Subcutaneous abdominal adipose tissue (tissue), 5 donors: ENCODE measurements at regions not wholly inside any gene's neighbourhood (a gene's known extent, or its start where the extent isn't known, plus 50 kb on each side); places are given as distances from the start of the nearest gene placed in this dataset.

Experiments used
- H3K27ac ChIP-seq: one replicate; pipeline ENCODE4 v1.7.0; 2013; ENCODE audit warnings: low read depth, mild to moderate bottlenecking, inconsistent platforms, low read length, moderate library complexity
- H3K27me3 ChIP-seq, 5 donors: one replicate each; pipeline ENCODE4 v1.7.0; 2013; ENCODE audit warnings: low read length in 5 of 5, inconsistent platforms in 1 of 5; ENCODE audit not compliant: control insufficient read depth in 5 of 5, insufficient read depth in 4 of 5
- H3K36me3 ChIP-seq, 5 donors: one replicate each; pipeline ENCODE4 v1.7.0; 2013; ENCODE audit warnings: low read length in 5 of 5; ENCODE audit not compliant: control insufficient read depth in 5 of 5, insufficient read depth in 5 of 5
- H3K4me1 ChIP-seq, 5 donors: one replicate each; pipeline ENCODE4 v1.7.0; 2013; ENCODE audit warnings: low read length in 5 of 5, mild to moderate bottlenecking in 3 of 5, moderate library complexity in 1 of 5; ENCODE audit not compliant: control insufficient read depth in 5 of 5, insufficient read depth in 5 of 5
- H3K4me3 ChIP-seq, 5 donors: one replicate each; pipeline ENCODE4 v1.7.0; 2013; ENCODE audit warnings: low read length in 5 of 5, low read depth in 1 of 5
- H3K9ac ChIP-seq, 5 donors: one replicate each; pipeline ENCODE4 v1.7.0; 2013; ENCODE audit warnings: low read length in 5 of 5, mild to moderate bottlenecking in 4 of 5, moderate library complexity in 3 of 5
- H3K9me3 ChIP-seq, 5 donors: one replicate each; pipeline ENCODE4 v1.7.0; 2013; ENCODE audit warnings: low read length in 5 of 5; ENCODE audit not compliant: control insufficient read depth in 5 of 5
- donor health status: healthy.
- donor health status: healthy.
- donor health status: healthy.
- donor health status: healthy.
- donor health status: healthy.

DNA sequence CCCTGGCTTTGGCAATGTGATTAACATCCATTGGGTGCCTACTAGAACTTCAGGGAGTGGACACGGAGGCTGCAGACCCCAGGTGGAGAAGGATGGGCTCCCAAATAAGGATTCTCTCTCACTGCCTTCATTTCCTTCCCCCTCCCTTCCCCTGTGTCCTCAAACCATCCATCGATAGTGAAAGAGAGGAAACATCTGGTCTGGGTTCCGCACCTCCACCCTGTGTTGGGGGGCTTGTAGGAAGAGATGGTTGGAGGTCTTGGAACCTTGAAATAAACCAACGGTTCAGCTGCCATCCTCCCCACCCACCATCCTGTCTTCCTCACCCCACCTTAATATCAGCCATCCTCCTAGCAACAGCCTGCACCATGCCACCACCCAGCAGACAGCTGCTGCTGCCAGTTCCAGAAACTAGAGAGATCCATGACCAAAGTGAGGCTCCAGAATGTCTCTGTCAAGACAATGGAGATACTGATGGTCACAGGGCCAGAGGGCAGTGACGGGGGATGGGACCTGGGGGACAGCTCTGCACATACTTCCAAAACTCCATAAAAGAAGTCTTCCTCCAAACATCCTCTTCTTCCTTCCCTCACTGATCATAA, 153.1 kb upstream of the CCND2 start:
- Histone ChIP-seq H3K9me3 (no peaks in the 10 kb centered on the region), H3K4me3 (no peak overlapping the region), H3K36me3 (no peaks in the 10 kb centered on the region), H3K4me1 (peaks cover 0 to 24% (median 15%) of the 10 kb centered on the region in 5 donors), H3K27me3 (peaks cover 5 to 22% (median 5%) of the 10 kb centered on the region in 5 donors), H3K27ac (no peak overlapping the region), H3K9ac (no peak overlapping the region)

- Histone ChIP-seq H3K9ac (no peak overlapping the region), H3K36me3 (no peaks in the 10 kb centered on the region), H3K4me3 (no peak overlapping the region), H3K27ac (no peak overlapping the region), H3K9me3 (no peaks in the 10 kb centered on the region), H3K4me1 (peaks cover 0 to 24% (median 15%) of the 10 kb centered on the region in 5 donors), H3K27me3 (peaks cover 5 to 26% (median 8%) of the 10 kb centered on the region in 5 donors)
These were observed 154.3 kb upstream of the CCND2 start for GRCh38 chr12:4119157-4119761.

GRCh38 chr12:4118601-4119156, 154.9 kb upstream of the CCND2 start:
- Histone ChIP-seq H3K27ac (no peak overlapping the region), H3K4me1 (peaks cover 0 to 24% (median 15%) of the 10 kb centered on the region in 5 donors), H3K36me3 (no peaks in the 10 kb centered on the region), H3K27me3 (peaks cover 5 to 26% (median 10%) of the 10 kb centered on the region in 5 donors), H3K9ac (no peak overlapping the region), H3K9me3 (no peaks in the 10 kb centered on the region), H3K4me3 (no peak overlapping the region)

GRCh38 chr12:4118017-4118510, 155.5 kb upstream of the CCND2 start:
- H3K4me1 ChIP-seq, result peaks cover 0 to 24% (median 15%) of the 10 kb centered on the region in 5 donors
- peak overlapping the region in 1 of 5 donors; percentile 41 for H3K4me3 ChIP-seq
- no peak overlapping the region for H3K27ac ChIP-seq

DNA sequence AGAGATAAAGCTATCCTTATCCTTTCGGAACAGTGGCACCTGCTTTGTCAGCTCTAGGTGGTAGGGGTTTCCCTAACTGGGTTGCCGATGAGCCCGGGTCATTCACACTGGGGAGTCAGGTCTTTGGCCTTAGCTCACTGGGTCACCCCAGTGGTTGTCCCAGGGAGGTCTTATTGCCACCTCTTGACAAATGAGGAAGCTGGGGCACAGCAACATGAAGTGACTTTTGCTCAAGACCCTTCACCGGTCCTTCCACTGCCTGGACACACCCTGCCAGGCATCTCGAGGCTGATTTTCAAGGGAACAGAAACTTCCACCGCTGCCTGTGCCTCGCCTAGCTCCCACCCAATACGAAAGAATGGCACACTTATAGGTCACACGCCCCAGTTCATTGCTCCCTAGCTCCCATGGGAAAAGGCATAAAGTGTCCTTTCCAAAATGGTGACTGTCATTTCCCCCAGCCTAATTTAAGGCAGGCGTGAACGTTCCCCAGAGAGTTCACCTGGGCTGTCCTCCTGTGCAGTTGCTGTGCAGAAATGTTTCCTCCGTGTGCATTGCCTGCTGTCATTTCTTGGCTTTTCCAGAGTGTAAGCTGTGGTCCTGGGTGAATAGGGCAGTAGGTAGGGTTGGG, 156.1 kb upstream of the CCND2 start:
- Histone ChIP-seq H3K27ac (no peak overlapping the region), H3K9ac (no peak overlapping the region), H3K27me3 (peaks cover 5 to 29% (median 10%) of the 10 kb centered on the region in 5 donors), H3K9me3 (no peaks in the 10 kb centered on the region), H3K4me3 (peak overlapping the region in 1 of 5 donors; percentile 41), H3K4me1 (peaks cover 0 to 24% (median 15%) of the 10 kb centered on the region in 5 donors), H3K36me3 (no peaks in the 10 kb centered on the region)

More at GRCh38 chr12:4118017-4118510, 155.5 kb upstream of the CCND2 start:
- Histone ChIP-seq H3K9me3 (no peaks in the 10 kb centered on the region), H3K27me3 (peaks cover 5 to 28% (median 10%) of the 10 kb centered on the region in 5 donors), H3K9ac (no peak overlapping the region), H3K36me3 (no peaks in the 10 kb centered on the region)

GRCh38 chr12:4116251-4117111, 157.1 kb upstream of the CCND2 start:
- no peaks in the 10 kb centered on the region for H3K9me3 ChIP-seq
- H3K9ac ChIP-seq, result no peak overlapping the region
- H3K4me3 ChIP-seq, result no peak overlapping the region
- peaks cover under 1 to 29% (median 10%) of the 10 kb centered on the region in 5 donors for H3K27me3 ChIP-seq
- H3K4me1 ChIP-seq, result peaks cover 0 to 24% (median 15%) of the 10 kb centered on the region in 5 donors
- H3K27ac ChIP-seq, result no peak overlapping the region
- no peaks in the 10 kb centered on the region for H3K36me3 ChIP-seq

- Histone ChIP-seq H3K27me3 (peaks cover 0 to 28% (median 14%) of the 10 kb centered on the region in 5 donors), H3K9ac (no peak overlapping the region), H3K4me1 (peaks cover 0 to 24% (median 15%) of the 10 kb centered on the region in 5 donors), H3K9me3 (no peaks in the 10 kb centered on the region), H3K27ac (no peak overlapping the region), H3K4me3 (no peak overlapping the region), H3K36me3 (no peaks in the 10 kb centered on the region)
These were observed 158.0 kb upstream of the CCND2 start for GRCh38 chr12:4115570-4115969.

- no peaks in the 10 kb centered on the region for H3K36me3 ChIP-seq
- H3K9me3 ChIP-seq, result no peaks in the 10 kb centered on the region
- peaks cover 0 to 22% (median 14%) of the 10 kb centered on the region in 5 donors for H3K27me3 ChIP-seq
These were observed 158.6 kb upstream of the CCND2 start for GRCh38 chr12:4114986-4115385.

GRCh38 chr12:4112734-4113325, 160.7 kb upstream of the CCND2 start:
- Histone ChIP-seq H3K9ac (no peak overlapping the region), H3K9me3 (no peaks in the 10 kb centered on the region), H3K27me3 (peaks cover 0 to 18% (median 14%) of the 10 kb centered on the region in 5 donors), H3K36me3 (no peaks in the 10 kb centered on the region), H3K27ac (no peak overlapping the region), H3K4me1 (peaks cover 0 to 14% (median 6%) of the 10 kb centered on the region in 5 donors), H3K4me3 (no peak overlapping the region)

More at GRCh38 chr12:4114986-4115385, 158.6 kb upstream of the CCND2 start:
- Histone ChIP-seq H3K4me3 (no peak overlapping the region), H3K9ac (no peak overlapping the region), H3K4me1 (peaks cover 0 to 24% (median 15%) of the 10 kb centered on the region in 5 donors), H3K27ac (no peak overlapping the region)
